Loucy (cell line): ENCODE measurements at regions not wholly inside any gene's neighbourhood (a gene's known extent, or its start where the extent isn't known, plus 50 kb on each side); places are given as distances from the start of the nearest gene placed in this dataset.

Experiments
- EZH2phosphoT487 ChIP-seq: fragments of 200-600 bp; IDR thresholded peaks from 2 replicates; pipeline ENCODE4 v1.6.1; 2018; ENCODE audit warnings: antibody characterized with exemption, mild to moderate bottlenecking, moderate library complexity, borderline replicate concordance
- TF ChIP-seq, protein P1 (sequence below): fragments of 200-600 bp; sonication (generic); conservative IDR thresholded peaks from 2 replicates; pipeline ENCODE4 v1.5.1; 2014; ENCODE audit warnings: mild to moderate bottlenecking, antibody characterized with exemption, low read length

DNA sequence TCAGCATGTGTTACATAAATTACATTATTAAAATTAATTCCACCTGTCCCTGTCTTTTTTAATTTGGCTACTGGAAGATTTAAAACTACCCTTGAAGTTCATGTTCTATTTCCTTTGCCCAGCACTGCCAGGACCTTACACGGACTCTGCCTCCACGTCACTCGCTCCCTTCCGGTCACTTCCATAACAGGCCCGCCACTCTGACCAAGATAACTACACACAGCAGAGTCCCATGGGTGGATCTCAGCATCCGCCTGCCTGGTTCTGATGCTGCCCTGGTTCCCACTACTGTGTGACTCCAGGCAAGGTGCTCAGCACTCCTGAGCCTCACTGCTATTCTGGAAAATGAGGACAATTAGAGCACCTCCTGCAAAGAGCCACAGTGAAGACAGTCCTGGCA, 153.3 kb upstream of the ERG start:
- TF ChIP-seq, protein P1, sequence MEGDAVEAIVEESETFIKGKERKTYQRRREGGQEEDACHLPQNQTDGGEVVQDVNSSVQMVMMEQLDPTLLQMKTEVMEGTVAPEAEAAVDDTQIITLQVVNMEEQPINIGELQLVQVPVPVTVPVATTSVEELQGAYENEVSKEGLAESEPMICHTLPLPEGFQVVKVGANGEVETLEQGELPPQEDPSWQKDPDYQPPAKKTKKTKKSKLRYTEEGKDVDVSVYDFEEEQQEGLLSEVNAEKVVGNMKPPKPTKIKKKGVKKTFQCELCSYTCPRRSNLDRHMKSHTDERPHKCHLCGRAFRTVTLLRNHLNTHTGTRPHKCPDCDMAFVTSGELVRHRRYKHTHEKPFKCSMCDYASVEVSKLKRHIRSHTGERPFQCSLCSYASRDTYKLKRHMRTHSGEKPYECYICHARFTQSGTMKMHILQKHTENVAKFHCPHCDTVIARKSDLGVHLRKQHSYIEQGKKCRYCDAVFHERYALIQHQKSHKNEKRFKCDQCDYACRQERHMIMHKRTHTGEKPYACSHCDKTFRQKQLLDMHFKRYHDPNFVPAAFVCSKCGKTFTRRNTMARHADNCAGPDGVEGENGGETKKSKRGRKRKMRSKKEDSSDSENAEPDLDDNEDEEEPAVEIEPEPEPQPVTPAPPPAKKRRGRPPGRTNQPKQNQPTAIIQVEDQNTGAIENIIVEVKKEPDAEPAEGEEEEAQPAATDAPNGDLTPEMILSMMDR, result no peak
- TF ChIP-seq EZH2phosphoT487, result no peak
